SK-N-SH (cell line): ENCODE measurements at regions not wholly inside any gene's neighbourhood (a gene's known extent, or its start where the extent isn't known, plus 50 kb on each side); places are given as distances from the start of the nearest gene placed in this dataset.
A peak's percentile ranks its signal among the peaks of the same experiment; 100 is the strongest.

Experiments used
- CTCF ChIA-PET: fragments of 300-600, 350-600 bp; formaldehyde crosslinking; extraction: SDS; loops from one replicate; lab custom pipeline; 2021; lab: Yijun Ruan, JAX
- POLR2A ChIA-PET: fragments of 350-600 bp; sonication (Branson Sonifier 250); formaldehyde crosslinking; extraction: SDS; loops from one replicate; lab custom pipeline; 2020; ENCODE audit warnings: antibody characterized with exemption, inconsistent platforms; lab: Yijun Ruan, JAX
- DNase-seq: peaks from one replicate; pipeline ENCODE4 v3.0.0; 2012
- H2AFZ ChIP-seq: fragments of 200-600 bp; sonication (generic); 2 replicates; pipeline ENCODE4 v1.8.1; 2016; ENCODE audit warnings: antibody characterized with exemption, mild to moderate bottlenecking, low read depth
- H3F3A ChIP-seq: fragments of 200-600 bp; sonication (generic); replicated peaks from 2 replicates; pipeline ENCODE3; 2016; ENCODE audit warnings: antibody characterized with exemption, mild to moderate bottlenecking; ENCODE audit not compliant: insufficient read depth
- H3K27ac ChIP-seq, 2 experiments: fragments of 200-500 bp in 1 of 2; fragments of 200-600 bp in 1 of 2; sonication (Bioruptor generic) in 1 of 2; sonication (generic), shearing (Covaris generic) in 1 of 2; 2 replicates each; pipeline versions ENCODE4 v1.5.1 to v1.6.1; 2014 to 2016; ENCODE audit warnings: low read depth in 2 of 2, inconsistent platforms in 1 of 2, low read length in 1 of 2, mild to moderate bottlenecking in 1 of 2, mixed read lengths in 1 of 2
- H3K27me3 ChIP-seq: fragments of 200-600 bp; sonication (generic), shearing (Covaris generic); 2 replicates; pipeline ENCODE4 v1.6.1; 2016; ENCODE audit warnings: mixed run types; ENCODE audit not compliant: insufficient read depth
- H3K36me3 ChIP-seq, 2 experiments: fragments of 200-500 bp in 1 of 2; fragments of 200-600 bp in 1 of 2; sonication (Bioruptor generic) in 1 of 2; sonication (generic) in 1 of 2; replicated peaks in 1 of 2; 2 replicates each; pipeline versions ENCODE3 to v1.5.1; 2014 to 2016; ENCODE audit warnings: low read length in 1 of 2, mild to moderate bottlenecking in 1 of 2; ENCODE audit not compliant: insufficient read depth in 2 of 2, control insufficient read depth in 1 of 2
- H3K4me1 ChIP-seq, 2 experiments: fragments of 200-500 bp in 1 of 2; fragments of 200-600 bp in 1 of 2; sonication (Bioruptor generic) in 1 of 2; sonication (generic), shearing (Covaris generic) in 1 of 2; 2 replicates each; pipeline versions ENCODE4 v1.5.1 to v1.6.1; 2014 to 2016; ENCODE audit warnings: low read depth in 1 of 2, low read length in 1 of 2, mixed run types in 1 of 2; ENCODE audit not compliant: insufficient read depth in 2 of 2, control insufficient read depth in 1 of 2
- H3K4me2 ChIP-seq: fragments of 200-600 bp; sonication (generic), shearing (Covaris generic); 2 replicates; pipeline ENCODE4 v1.6.1; 2017; ENCODE audit warnings: mixed run types
- H3K4me3 ChIP-seq, 2 experiments: fragments of 200-500 bp in 1 of 2; fragments of 200-600 bp in 1 of 2; sonication (Bioruptor generic) in 1 of 2; sonication (generic), shearing (Covaris generic) in 1 of 2; 2 replicates each; pipeline versions ENCODE4 v1.5.1 to v1.8.1; 2014 to 2016; ENCODE audit warnings: low read depth in 2 of 2, inconsistent platforms in 1 of 2, low read length in 1 of 2, mild to moderate bottlenecking in 1 of 2, mixed read lengths in 1 of 2, moderate library complexity in 1 of 2
- H3K79me2 ChIP-seq: fragments of 200-600 bp; sonication (generic); 2 replicates; pipeline ENCODE4 v1.8.1; 2017; ENCODE audit warnings: mild to moderate bottlenecking; ENCODE audit not compliant: insufficient read depth
- H3K9ac ChIP-seq: fragments of 200-600 bp; sonication (generic); 2 replicates; pipeline ENCODE4 v1.6.1; 2017; ENCODE audit warnings: mixed run types
- H3K9me2 ChIP-seq: fragments of 200-600 bp; sonication (generic); 2 replicates; pipeline ENCODE4 v1.6.1; 2017; ENCODE audit warnings: mixed run types
- H3K9me3 ChIP-seq: fragments of 200-600 bp; sonication (generic); 2 replicates; pipeline ENCODE4 v1.6.1; 2017; ENCODE audit warnings: mixed run types, mild to moderate bottlenecking, moderate library complexity
- H4K20me1 ChIP-seq: fragments of 200-600 bp; sonication (generic); 2 replicates; pipeline ENCODE4 v1.6.1; 2017; ENCODE audit warnings: mild to moderate bottlenecking, mixed run types; ENCODE audit not compliant: insufficient read depth
- CHD2 ChIP-seq: fragments of 150-350 bp; IDR thresholded peaks from 2 replicates; pipeline ENCODE4 v1.6.1; 2018; ENCODE audit warnings: low read length; ENCODE audit not compliant: partially characterized antibody
- CTCF ChIP-seq: fragments of 200-600 bp; sonication (generic); IDR thresholded peaks from 2 replicates; pipeline ENCODE4 v1.6.1; 2017; ENCODE audit warnings: antibody characterized with exemption, mild to moderate bottlenecking, moderate library complexity
- FOXM1 ChIP-seq: IDR thresholded peaks from 2 replicates; pipeline ENCODE4 v1.4.0; 2012; ENCODE audit warnings: low read depth, mild to moderate bottlenecking
- GABPA ChIP-seq: IDR thresholded peaks from 2 replicates; pipeline ENCODE4 v1.4.0; 2012; ENCODE audit warnings: low read depth, mild to moderate bottlenecking
- GATA2 ChIP-seq: sonication (generic); formaldehyde crosslinking; IDR thresholded peaks from 2 replicates; pipeline ENCODE4 v1.5.0; 2020; ENCODE audit warnings: mild to moderate bottlenecking, missing genetic modification reagents
- JUND ChIP-seq: IDR thresholded peaks from 2 replicates; pipeline ENCODE4 v1.4.0; 2012
- MEF2A ChIP-seq: IDR thresholded peaks from 2 replicates; pipeline ENCODE4 v1.4.0; 2012; ENCODE audit warnings: low read depth, borderline replicate concordance
- NFIC ChIP-seq: IDR thresholded peaks from 2 replicates; pipeline ENCODE4 v1.4.0; 2012; ENCODE audit warnings: borderline replicate concordance
- RAD21 ChIP-seq: IDR thresholded peaks from 2 replicates; pipeline ENCODE4 v1.6.1; 2012; ENCODE audit warnings: mild to moderate bottlenecking, low read length
- RCOR1 ChIP-seq: fragments of 150-350 bp; IDR thresholded peaks from 2 replicates; pipeline ENCODE4 v1.6.1; 2017; ENCODE audit warnings: antibody characterized with exemption, low read length
- RXRA ChIP-seq: IDR thresholded peaks from 2 replicates; pipeline ENCODE4 v1.4.0; 2012; ENCODE audit warnings: low read depth, mild to moderate bottlenecking, borderline replicate concordance
- SMC3 ChIP-seq: IDR thresholded peaks from 2 replicates; pipeline ENCODE4 v1.6.1; 2012; ENCODE audit warnings: low read depth, low read length, improper control_type of control experiment
- TAF1 ChIP-seq: IDR thresholded peaks from 2 replicates; pipeline ENCODE4 v1.6.1; 2012; ENCODE audit warnings: low read depth, mild to moderate bottlenecking, low read length, moderate library complexity, borderline replicate concordance
- TCF12 ChIP-seq: IDR thresholded peaks from 2 replicates; pipeline ENCODE4 v1.4.0; 2012
- YY1 ChIP-seq: IDR thresholded peaks from 2 replicates; pipeline ENCODE4 v1.4.0; 2012; ENCODE audit warnings: low read depth, mild to moderate bottlenecking
- WGBS: methylation state at CpG from one replicate; pipeline ENCODE4 v1.1.6; 2017; ENCODE audit warnings: low lambda C conversion rate; 5-methylcytosine and 5-hydroxymethylcytosine counted together
- TF ChIP-seq, protein P1 (sequence below): IDR thresholded peaks from 2 replicates; pipeline ENCODE4 v1.6.1; 2012; ENCODE audit warnings: mild to moderate bottlenecking, low read depth, low read length, moderate library complexity
- TF ChIP-seq, protein P2 (sequence below): IDR thresholded peaks from 2 replicates; pipeline ENCODE4 v1.4.0; 2012; ENCODE audit warnings: low read depth

- TF ChIP-seq NFIC (no peak), CHD2 (no peak), JUND (no peak), GATA2 (CRISPR knock-in tag) (0 out of 2 replicates have a peak, but pooled peaks have one; percentile 29), FOXM1 (no peak), RAD21 (no peak)
Observed at GRCh38 chr13:109369353-109370052, 416.9 kb downstream of the IRS2 start.

GRCh38 chr13:109368230-109368629, 418.2 kb downstream of the IRS2 start:
- H3K36me3 ChIP-seq = no peaks in the 10 kb centered on the region
- peaks cover 0 to 29% of the 10 kb centered on the region in 2 experiments; a peak in 2 of 4 replicates for H3K4me1 ChIP-seq
- no peak overlapping the region for H3K4me2 ChIP-seq
- CTCF ChIA-PET = no interaction called here
- no peaks in the 10 kb centered on the region for H3K79me2 ChIP-seq
- H4K20me1 ChIP-seq = no peaks in the 10 kb centered on the region
- no peak for TF ChIP-seq SMC3
- TF ChIP-seq TAF1 = no peak
- TF ChIP-seq JUND = no peak
- TF ChIP-seq GATA2 (CRISPR knock-in tag) = no peak
- no peak for TF ChIP-seq TCF12
- TF ChIP-seq MEF2A = no peak
- TF ChIP-seq YY1 = no peak
- TF ChIP-seq, all 33 proteins: peak for 0
- no peaks in the 10 kb centered on the region for H3K9me3 ChIP-seq
- no peak overlapping the region for H3K9ac ChIP-seq
- WGBS = 98% methylated on average over 4 of the region's 4 CpGs
- no peak overlapping the region for H3K4me3 ChIP-seq
- H3K27me3 ChIP-seq = no peaks in the 10 kb centered on the region
- POLR2A ChIA-PET = no interaction called here
- no peaks in the 10 kb centered on the region for H3F3A ChIP-seq
- no peak for DNase-seq
- H2AFZ ChIP-seq = no peak overlapping the region
- no peak overlapping the region; a peak in 1 of 4 replicates for H3K27ac ChIP-seq
- no peaks in the 10 kb centered on the region for H3K9me2 ChIP-seq

More at GRCh38 chr13:109369353-109370052, 416.9 kb downstream of the IRS2 start:
- CTCF ChIA-PET = no interaction called here
- no peak overlapping the region for H3K9ac ChIP-seq
- no peaks in the 10 kb centered on the region for H3K27me3 ChIP-seq
- H3K27ac ChIP-seq = peak overlapping the region in 1 of 2 experiments; percentile 59; a peak in 2 of 4 replicates
- H3K4me1 ChIP-seq = peaks cover 0 to 33% of the 10 kb centered on the region in 2 experiments; a peak in 2 of 4 replicates
- no peak overlapping the region for H2AFZ ChIP-seq
- no peaks in the 10 kb centered on the region for H3K9me3 ChIP-seq
- no peaks in the 10 kb centered on the region for H4K20me1 ChIP-seq
- POLR2A ChIA-PET = no interaction called here
- DNase-seq = peak; percentile 51
- H3F3A ChIP-seq = no peaks in the 10 kb centered on the region
- no peak overlapping the region for H3K4me2 ChIP-seq
- WGBS = 90% methylated on average over 8 of the region's 14 CpGs
- H3K9me2 ChIP-seq = no peaks in the 10 kb centered on the region
- H3K79me2 ChIP-seq = no peaks in the 10 kb centered on the region
- H3K36me3 ChIP-seq = no peaks in the 10 kb centered on the region
- no peak overlapping the region for H3K4me3 ChIP-seq

DNA sequence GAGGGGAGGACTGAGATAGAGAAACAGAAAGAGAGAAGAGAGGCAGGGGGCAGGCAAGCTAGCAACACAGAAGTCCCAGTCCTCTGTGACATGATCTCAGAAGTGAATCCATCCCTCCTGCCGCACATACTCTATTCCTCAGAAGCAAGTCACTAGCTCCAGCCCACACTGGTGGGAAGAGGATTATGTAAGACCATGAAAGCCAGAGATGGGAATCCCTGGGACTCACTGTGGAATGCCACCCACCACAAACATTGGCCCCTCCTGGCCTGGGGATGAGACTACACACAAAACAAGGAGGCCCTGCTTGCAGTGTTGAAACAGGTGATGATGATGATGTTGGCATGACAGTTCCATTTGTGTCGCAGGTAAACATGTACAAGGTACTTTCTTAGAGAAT, 419.9 kb downstream of the IRS2 start:
- Histone ChIP-seq H3K4me3 (no peak overlapping the region), H3K27me3 (no peaks in the 10 kb centered on the region), H3K36me3 (no peaks in the 10 kb centered on the region), H4K20me1 (no peaks in the 10 kb centered on the region), H3K79me2 (no peaks in the 10 kb centered on the region), H3K4me1 (peaks cover 0 to 40% of the 10 kb centered on the region in 2 experiments; a peak in 2 of 4 replicates), H3K9me2 (no peaks in the 10 kb centered on the region), H3K27ac (no peak overlapping the region), H3K9ac (no peak overlapping the region), H2AFZ (no peak overlapping the region), H3F3A (no peaks in the 10 kb centered on the region), H3K9me3 (no peaks in the 10 kb centered on the region), H3K4me2 (no peak overlapping the region)
- ChIA-PET POLR2A (no interaction called here), CTCF (no interaction called here)
- DNase-seq = no peak
- 95% methylated on average over 2 of the region's 2 CpGs for WGBS
- TF ChIP-seq SMC3 = no peak
- TF ChIP-seq MEF2A = no peak
- TF ChIP-seq, protein P1, sequence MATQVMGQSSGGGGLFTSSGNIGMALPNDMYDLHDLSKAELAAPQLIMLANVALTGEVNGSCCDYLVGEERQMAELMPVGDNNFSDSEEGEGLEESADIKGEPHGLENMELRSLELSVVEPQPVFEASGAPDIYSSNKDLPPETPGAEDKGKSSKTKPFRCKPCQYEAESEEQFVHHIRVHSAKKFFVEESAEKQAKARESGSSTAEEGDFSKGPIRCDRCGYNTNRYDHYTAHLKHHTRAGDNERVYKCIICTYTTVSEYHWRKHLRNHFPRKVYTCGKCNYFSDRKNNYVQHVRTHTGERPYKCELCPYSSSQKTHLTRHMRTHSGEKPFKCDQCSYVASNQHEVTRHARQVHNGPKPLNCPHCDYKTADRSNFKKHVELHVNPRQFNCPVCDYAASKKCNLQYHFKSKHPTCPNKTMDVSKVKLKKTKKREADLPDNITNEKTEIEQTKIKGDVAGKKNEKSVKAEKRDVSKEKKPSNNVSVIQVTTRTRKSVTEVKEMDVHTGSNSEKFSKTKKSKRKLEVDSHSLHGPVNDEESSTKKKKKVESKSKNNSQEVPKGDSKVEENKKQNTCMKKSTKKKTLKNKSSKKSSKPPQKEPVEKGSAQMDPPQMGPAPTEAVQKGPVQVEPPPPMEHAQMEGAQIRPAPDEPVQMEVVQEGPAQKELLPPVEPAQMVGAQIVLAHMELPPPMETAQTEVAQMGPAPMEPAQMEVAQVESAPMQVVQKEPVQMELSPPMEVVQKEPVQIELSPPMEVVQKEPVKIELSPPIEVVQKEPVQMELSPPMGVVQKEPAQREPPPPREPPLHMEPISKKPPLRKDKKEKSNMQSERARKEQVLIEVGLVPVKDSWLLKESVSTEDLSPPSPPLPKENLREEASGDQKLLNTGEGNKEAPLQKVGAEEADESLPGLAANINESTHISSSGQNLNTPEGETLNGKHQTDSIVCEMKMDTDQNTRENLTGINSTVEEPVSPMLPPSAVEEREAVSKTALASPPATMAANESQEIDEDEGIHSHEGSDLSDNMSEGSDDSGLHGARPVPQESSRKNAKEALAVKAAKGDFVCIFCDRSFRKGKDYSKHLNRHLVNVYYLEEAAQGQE = no peak
- TF ChIP-seq GABPA = no peak
- no peak for TF ChIP-seq CTCF
- TF ChIP-seq, protein P2, sequence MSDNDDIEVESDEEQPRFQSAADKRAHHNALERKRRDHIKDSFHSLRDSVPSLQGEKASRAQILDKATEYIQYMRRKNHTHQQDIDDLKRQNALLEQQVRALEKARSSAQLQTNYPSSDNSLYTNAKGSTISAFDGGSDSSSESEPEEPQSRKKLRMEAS = no peak
- TF ChIP-seq RCOR1 = no peak
- no peak for TF ChIP-seq CHD2
- TF ChIP-seq TAF1 = no peak
- TF ChIP-seq RXRA = no peak
